ENCODE measurements at regions not wholly inside any gene's neighbourhood (a gene's known extent, or its start where the extent isn't known, plus 50 kb on each side); places are given as distances from the start of the nearest gene placed in this dataset.
A peak's percentile ranks its signal among the peaks of the same experiment; 100 is the strongest.
"Not testable (repeated sequence)": the region's sequence is repeated elsewhere in the genome, so short reads cannot be mapped to it uniquely, and the experiment has no call there.

DNA sequence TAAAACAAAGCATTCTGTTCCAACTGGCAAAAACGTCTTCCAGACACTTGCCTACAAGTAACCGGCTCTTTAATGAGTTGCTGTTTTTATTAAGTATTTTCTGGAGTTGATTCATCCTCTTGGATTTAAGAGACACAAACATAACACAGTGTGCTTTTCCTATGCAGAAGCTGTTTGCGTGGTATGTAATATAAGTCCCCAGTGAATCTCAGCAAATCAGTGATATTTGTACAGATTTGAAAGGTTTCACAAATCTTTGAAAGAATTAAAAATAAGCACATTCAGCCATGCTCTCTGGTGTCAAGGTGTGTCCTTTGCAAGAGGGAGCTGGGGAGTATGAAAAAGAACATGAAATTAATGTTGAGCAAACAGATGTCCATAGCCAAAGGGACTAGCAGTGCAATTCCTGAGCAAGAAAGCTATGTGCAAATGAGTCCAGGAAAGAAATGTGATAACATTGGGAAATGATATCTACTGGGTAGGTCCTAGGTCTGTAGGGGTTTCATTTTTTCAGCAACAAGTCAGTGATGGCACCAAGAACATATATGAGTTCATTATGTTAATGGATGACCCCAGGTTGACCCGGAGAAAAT, 170.1 kb upstream of the PHACTR1 start:
- Histone ChIP-seq H3K4me1 (ENCODE audit: control insufficient read depth in 3 of 3, insufficient read depth in 2 of 3, low read depth in 1 of 3, low read length in 2 of 3) (peaks cover 2 to 24% (median 7%) of the 10 kb centered on the region in 3 donors), H3K4me3 (ENCODE audit: low read depth in 1 of 3, low read length in 3 of 3) (no peak overlapping the region), H3K27ac (ENCODE audit: low read depth in 1 of 3, low read length in 2 of 3) (peak overlapping the region in 1 of 3 donors; percentile 43), H3K9me3 (ENCODE audit: control insufficient read depth in 2 of 2, insufficient read depth in 1 of 2, low read depth in 1 of 2, low read length in 1 of 2) (no peaks in the 10 kb centered on the region), H3K27me3 (ENCODE audit: control insufficient read depth in 3 of 3, insufficient read depth in 3 of 3, low read length in 3 of 3) (no peaks in the 10 kb centered on the region), H3K36me3 (ENCODE audit: control insufficient read depth in 3 of 3, insufficient read depth in 2 of 3, low read depth in 1 of 3, low read length in 3 of 3) (no peaks in the 10 kb centered on the region)
- DNase-seq (no peak), FAIRE-seq (no peak)
- 57 to 74% (median 58%) methylated on average over 4 of the region's 4 CpGs for WGBS, 3 donors

DNA sequence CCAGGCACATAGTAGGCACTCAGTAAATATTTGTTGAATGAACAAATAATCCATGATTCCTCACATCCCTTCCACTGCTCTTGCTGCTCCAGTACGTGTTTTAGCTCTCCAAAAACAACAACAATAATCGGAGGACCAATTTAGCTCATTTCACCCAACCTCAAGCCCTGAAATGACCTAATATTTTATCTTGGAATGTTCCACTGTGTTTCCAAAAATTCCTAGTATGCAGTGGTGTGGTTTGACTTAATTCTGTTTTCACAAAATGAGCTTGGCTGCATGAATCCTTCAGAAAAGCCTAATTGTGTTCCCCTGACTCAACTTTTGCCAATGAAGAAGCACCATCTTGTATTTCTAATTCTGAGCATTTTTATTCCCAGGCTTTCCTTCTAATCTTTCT, 168.0 kb upstream of the PHACTR1 start:
- no peak for DNase-seq
- 74 to 93% (median 93%) methylated on average over 2 of the region's 2 CpGs for WGBS, 3 donors
- no peaks in the 10 kb centered on the region for H3K36me3 ChIP-seq (ENCODE audit: control insufficient read depth in 3 of 3, insufficient read depth in 2 of 3, low read depth in 1 of 3, low read length in 3 of 3)
- no peaks in the 10 kb centered on the region for H3K27me3 ChIP-seq (ENCODE audit: control insufficient read depth in 3 of 3, insufficient read depth in 3 of 3, low read length in 3 of 3)
- FAIRE-seq, result no peak
- H3K4me3 ChIP-seq (ENCODE audit: low read depth in 1 of 3, low read length in 3 of 3), result no peak overlapping the region
- H3K27ac ChIP-seq (ENCODE audit: low read depth in 1 of 3, low read length in 2 of 3), result no peak overlapping the region
- H3K9me3 ChIP-seq (ENCODE audit: control insufficient read depth in 2 of 2, insufficient read depth in 1 of 2, low read depth in 1 of 2, low read length in 1 of 2), result no peaks in the 10 kb centered on the region
- peaks cover 2 to 24% (median 7%) of the 10 kb centered on the region in 3 donors for H3K4me1 ChIP-seq (ENCODE audit: control insufficient read depth in 3 of 3, insufficient read depth in 2 of 3, low read depth in 1 of 3, low read length in 2 of 3)

DNA sequence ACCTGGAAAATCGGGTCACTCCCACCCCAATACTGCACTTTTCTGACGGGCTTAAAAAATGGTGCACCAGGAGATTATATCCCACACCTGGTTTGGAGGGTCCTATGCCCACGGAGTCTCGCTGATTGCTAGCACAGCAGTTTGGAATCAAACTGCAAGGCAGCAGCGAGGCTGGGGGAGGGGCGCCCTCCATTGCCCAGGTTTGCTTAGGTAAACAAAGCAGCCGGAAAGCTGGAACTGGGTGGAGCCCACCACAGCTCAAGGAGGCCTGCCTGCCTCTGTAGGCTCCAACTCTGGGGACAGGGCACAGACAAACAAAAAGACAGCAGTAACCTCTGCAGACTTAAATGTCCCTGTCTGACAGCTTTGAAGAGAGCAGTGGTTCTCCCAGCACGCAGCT, 167.1 kb upstream of the PHACTR1 start:
- not testable (repeated sequence) for H3K36me3 ChIP-seq (ENCODE audit: control insufficient read depth in 3 of 3, insufficient read depth in 2 of 3, low read depth in 1 of 3, low read length in 3 of 3); FAIRE-seq; DNase-seq; H3K9me3 ChIP-seq (ENCODE audit: control insufficient read depth in 2 of 2, insufficient read depth in 1 of 2, low read depth in 1 of 2, low read length in 1 of 2); H3K27ac ChIP-seq (ENCODE audit: low read depth in 1 of 3, low read length in 2 of 3); H3K4me3 ChIP-seq (ENCODE audit: low read depth in 1 of 3, low read length in 3 of 3); H3K27me3 ChIP-seq (ENCODE audit: control insufficient read depth in 3 of 3, insufficient read depth in 3 of 3, low read length in 3 of 3)
- peaks cover 2 to 17% (median 3%) of the 10 kb centered on the region in 3 donors for H3K4me1 ChIP-seq (ENCODE audit: control insufficient read depth in 3 of 3, insufficient read depth in 2 of 3, low read depth in 1 of 3, low read length in 2 of 3)
- WGBS, 3 donors, result 86 to 89% (median 88%) methylated on average over 7 to 8 of the region's 8 CpGs

DNA sequence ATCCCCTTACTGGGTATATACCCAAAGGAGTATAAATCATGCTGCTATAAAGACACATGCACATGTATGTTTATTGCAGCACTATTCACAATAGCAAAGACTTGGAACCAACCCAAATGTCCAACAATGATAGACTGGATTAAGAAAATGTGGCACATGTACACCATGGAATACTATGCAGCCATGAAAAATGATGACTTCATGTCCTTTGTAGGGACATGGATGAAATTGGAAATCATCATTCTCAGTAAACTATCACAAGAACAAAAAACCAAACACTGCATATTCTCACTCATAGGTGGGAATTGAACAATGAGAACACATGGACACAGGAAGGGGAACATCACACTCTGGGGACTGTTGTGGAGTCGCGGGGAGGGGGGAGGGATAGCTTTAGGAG, 161.7 kb upstream of the PHACTR1 start:
- not testable (repeated sequence) for H3K36me3 ChIP-seq (ENCODE audit: control insufficient read depth in 3 of 3, insufficient read depth in 2 of 3, low read depth in 1 of 3, low read length in 3 of 3); H3K4me1 ChIP-seq (ENCODE audit: control insufficient read depth in 3 of 3, insufficient read depth in 2 of 3, low read depth in 1 of 3, low read length in 2 of 3); H3K27ac ChIP-seq (ENCODE audit: low read depth in 1 of 3, low read length in 2 of 3); FAIRE-seq; H3K4me3 ChIP-seq (ENCODE audit: low read depth in 1 of 3, low read length in 3 of 3); H3K9me3 ChIP-seq (ENCODE audit: control insufficient read depth in 2 of 2, insufficient read depth in 1 of 2, low read depth in 1 of 2, low read length in 1 of 2); H3K27me3 ChIP-seq (ENCODE audit: control insufficient read depth in 3 of 3, insufficient read depth in 3 of 3, low read length in 3 of 3); DNase-seq
- 99 to 100% (median 100%) methylated on average over 2 of the region's 2 CpGs for WGBS, 3 donors

DNA sequence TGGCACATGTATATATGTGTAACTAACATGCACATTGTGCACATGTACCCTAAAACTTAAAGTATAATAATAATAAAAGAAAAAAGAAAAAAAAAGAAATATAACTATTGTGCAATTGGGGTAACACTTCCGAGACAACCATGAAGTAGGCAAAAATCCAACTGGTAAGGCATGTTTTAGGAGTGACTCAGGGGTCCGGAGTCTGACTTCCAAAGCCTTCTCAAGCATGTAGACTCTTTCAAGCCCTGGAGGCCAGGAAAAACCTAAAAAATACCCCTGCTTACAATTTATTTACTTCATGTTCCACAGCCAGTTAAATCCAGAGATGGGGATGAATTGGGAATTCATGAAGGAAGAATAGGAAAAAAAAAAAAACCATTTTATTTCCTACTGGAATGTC, 161.3 kb upstream of the PHACTR1 start:
- Histone ChIP-seq H3K36me3 (ENCODE audit: control insufficient read depth in 3 of 3, insufficient read depth in 2 of 3, low read depth in 1 of 3, low read length in 3 of 3) (no peaks in the 10 kb centered on the region), H3K9me3 (ENCODE audit: control insufficient read depth in 2 of 2, insufficient read depth in 1 of 2, low read depth in 1 of 2, low read length in 1 of 2) (peaks cover 0 to 9% of the 10 kb centered on the region in 2 donors), H3K4me1 (ENCODE audit: control insufficient read depth in 3 of 3, insufficient read depth in 2 of 3, low read depth in 1 of 3, low read length in 2 of 3) (peaks cover 0 to 4% (median 0%) of the 10 kb centered on the region in 3 donors), H3K27ac (ENCODE audit: low read depth in 1 of 3, low read length in 2 of 3) (no peak overlapping the region), H3K4me3 (ENCODE audit: low read depth in 1 of 3, low read length in 3 of 3) (no peak overlapping the region), H3K27me3 (ENCODE audit: control insufficient read depth in 3 of 3, insufficient read depth in 3 of 3, low read length in 3 of 3) (no peaks in the 10 kb centered on the region)
- 84 to 94% (median 85%) methylated on average over 2 of the region's 2 CpGs for WGBS, 3 donors
- FAIRE-seq, result no peak
- no peak for DNase-seq

DNA sequence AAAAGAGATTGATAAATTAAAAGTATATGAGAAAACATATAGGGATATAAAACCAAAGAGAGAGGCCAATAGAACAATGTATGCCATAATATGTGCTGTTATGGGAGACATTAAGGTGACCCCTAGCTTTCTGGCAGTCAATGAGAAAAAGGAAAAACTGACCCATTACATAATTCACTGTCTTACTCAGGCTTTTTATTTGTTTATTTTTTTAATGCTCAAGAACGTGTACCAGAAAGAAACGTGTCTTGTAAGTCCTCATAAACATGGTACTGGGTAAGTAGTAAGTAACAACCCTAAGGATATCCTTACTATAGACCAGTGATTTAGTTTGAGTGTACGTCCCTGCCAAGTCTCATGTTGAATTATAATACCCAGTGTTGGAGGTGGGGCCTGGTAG, 160.8 kb upstream of the PHACTR1 start:
- WGBS, 3 donors, result 85 to 93% (median 87%) methylated on average over 3 of the region's 3 CpGs
- no peak overlapping the region for H3K4me3 ChIP-seq (ENCODE audit: low read depth in 1 of 3, low read length in 3 of 3)
- H3K27ac ChIP-seq (ENCODE audit: low read depth in 1 of 3, low read length in 2 of 3), result no peak overlapping the region
- peaks cover 0 to 4% (median 0%) of the 10 kb centered on the region in 3 donors for H3K4me1 ChIP-seq (ENCODE audit: control insufficient read depth in 3 of 3, insufficient read depth in 2 of 3, low read depth in 1 of 3, low read length in 2 of 3)
- no peaks in the 10 kb centered on the region for H3K27me3 ChIP-seq (ENCODE audit: control insufficient read depth in 3 of 3, insufficient read depth in 3 of 3, low read length in 3 of 3)
- peaks cover 0 to 14% of the 10 kb centered on the region in 2 donors for H3K9me3 ChIP-seq (ENCODE audit: control insufficient read depth in 2 of 2, insufficient read depth in 1 of 2, low read depth in 1 of 2, low read length in 1 of 2)
- H3K36me3 ChIP-seq (ENCODE audit: control insufficient read depth in 3 of 3, insufficient read depth in 2 of 3, low read depth in 1 of 3, low read length in 3 of 3), result no peaks in the 10 kb centered on the region
- DNase-seq, result no peak
- FAIRE-seq, result no peak

DNA sequence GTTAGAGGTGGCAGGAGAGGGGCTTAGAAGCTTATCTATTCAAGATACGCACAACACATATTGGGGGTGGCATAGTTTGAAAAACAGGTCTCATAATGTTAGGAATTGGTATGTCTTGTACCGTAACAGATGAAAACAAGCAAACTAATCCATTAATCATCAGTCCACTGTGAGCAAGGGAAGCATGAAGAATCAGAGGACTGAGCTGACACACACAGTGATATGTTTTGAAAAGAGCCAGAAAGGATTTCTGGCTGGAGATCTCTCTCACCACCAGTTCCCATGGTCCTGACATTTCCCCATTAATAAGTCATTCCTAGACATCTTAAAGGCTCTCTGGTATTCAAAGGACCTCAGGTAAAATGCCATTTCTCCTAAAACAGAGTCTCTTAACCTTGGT, 158.8 kb upstream of the PHACTR1 start:
- H3K36me3 ChIP-seq (ENCODE audit: control insufficient read depth in 3 of 3, insufficient read depth in 2 of 3, low read depth in 1 of 3, low read length in 3 of 3), result no peaks in the 10 kb centered on the region
- H3K27me3 ChIP-seq (ENCODE audit: control insufficient read depth in 3 of 3, insufficient read depth in 3 of 3, low read length in 3 of 3), result no peaks in the 10 kb centered on the region
- 78 to 100% (median 87%) methylated on average over 2 of the region's 2 CpGs for WGBS, 3 donors
- peaks cover 0 to 4% (median 0%) of the 10 kb centered on the region in 3 donors for H3K4me1 ChIP-seq (ENCODE audit: control insufficient read depth in 3 of 3, insufficient read depth in 2 of 3, low read depth in 1 of 3, low read length in 2 of 3)
- peaks cover 0 to 23% of the 10 kb centered on the region in 2 donors for H3K9me3 ChIP-seq (ENCODE audit: control insufficient read depth in 2 of 2, insufficient read depth in 1 of 2, low read depth in 1 of 2, low read length in 1 of 2)
- H3K4me3 ChIP-seq (ENCODE audit: low read depth in 1 of 3, low read length in 3 of 3), result no peak overlapping the region
- H3K27ac ChIP-seq (ENCODE audit: low read depth in 1 of 3, low read length in 2 of 3), result no peak overlapping the region
- no peak for DNase-seq
- no peak for FAIRE-seq

DNA sequence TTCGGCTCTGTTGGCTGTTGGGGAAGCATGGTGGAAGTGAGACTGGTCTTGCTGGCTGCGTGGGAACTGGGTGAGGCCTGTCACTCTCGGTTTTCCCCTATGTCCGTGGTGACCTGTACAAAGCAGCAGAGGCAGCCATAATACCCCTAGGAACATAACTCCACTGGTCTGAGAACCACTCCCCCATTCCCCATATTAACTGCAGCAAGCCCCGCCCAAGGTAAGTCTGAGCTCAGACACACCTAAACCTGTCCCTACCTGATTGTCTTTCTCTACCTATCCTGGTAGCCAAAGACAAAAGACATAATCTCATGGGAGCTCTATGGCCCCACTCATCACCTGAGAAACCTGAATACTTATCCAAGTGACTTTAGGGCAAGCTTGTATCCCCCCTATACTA, 156.3 kb upstream of the PHACTR1 start:
- no peak for FAIRE-seq
- H3K9me3 ChIP-seq (ENCODE audit: control insufficient read depth in 2 of 2, insufficient read depth in 1 of 2, low read depth in 1 of 2, low read length in 1 of 2), result peaks cover 0 to 21% of the 10 kb centered on the region in 2 donors
- H3K4me1 ChIP-seq (ENCODE audit: control insufficient read depth in 3 of 3, insufficient read depth in 2 of 3, low read depth in 1 of 3, low read length in 2 of 3), result peaks cover 0 to 4% (median 0%) of the 10 kb centered on the region in 3 donors
- DNase-seq, result no peak
- no peak overlapping the region for H3K27ac ChIP-seq (ENCODE audit: low read depth in 1 of 3, low read length in 2 of 3)
- H3K36me3 ChIP-seq (ENCODE audit: control insufficient read depth in 3 of 3, insufficient read depth in 2 of 3, low read depth in 1 of 3, low read length in 3 of 3), result no peaks in the 10 kb centered on the region
- H3K4me3 ChIP-seq (ENCODE audit: low read depth in 1 of 3, low read length in 3 of 3), result no peak overlapping the region
- no peaks in the 10 kb centered on the region for H3K27me3 ChIP-seq (ENCODE audit: control insufficient read depth in 3 of 3, insufficient read depth in 3 of 3, low read length in 3 of 3)
- WGBS, 3 donors, result 81 to 97% (median 83%) methylated on average over 5 of the region's 5 CpGs

DNA sequence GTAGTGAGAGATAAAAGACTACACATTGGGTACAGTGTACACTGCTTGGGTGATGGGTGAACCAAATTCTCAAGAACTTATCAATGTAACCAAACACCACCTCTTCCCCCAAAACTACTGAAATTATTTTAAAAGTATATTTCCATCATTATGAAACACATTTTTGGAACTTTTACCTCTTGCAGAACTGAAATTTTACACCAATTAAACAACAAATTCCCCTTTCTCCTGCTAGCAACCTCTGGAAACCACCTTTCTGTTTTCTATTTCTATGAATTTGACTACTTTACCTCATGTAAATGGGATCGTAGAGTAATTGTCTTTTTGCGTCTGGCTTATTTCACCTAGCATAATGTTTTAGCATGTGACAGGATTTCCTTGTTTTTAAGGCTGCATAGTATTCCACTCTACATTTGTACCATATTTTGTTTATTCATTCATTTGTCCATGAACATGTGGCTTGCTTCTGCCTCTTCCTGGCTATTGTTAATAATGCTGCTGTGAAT, 149.9 kb upstream of the PHACTR1 start:
- WGBS, 3 donors, result 90 to 96% (median 94%) methylated on average over 2 of the region's 2 CpGs
- no peak overlapping the region for H3K4me3 ChIP-seq (ENCODE audit: low read depth in 1 of 3, low read length in 3 of 3)
- H3K27me3 ChIP-seq (ENCODE audit: control insufficient read depth in 3 of 3, insufficient read depth in 3 of 3, low read length in 3 of 3), result no peaks in the 10 kb centered on the region
- no peaks in the 10 kb centered on the region for H3K4me1 ChIP-seq (ENCODE audit: control insufficient read depth in 3 of 3, insufficient read depth in 2 of 3, low read depth in 1 of 3, low read length in 2 of 3)
- no peaks in the 10 kb centered on the region for H3K36me3 ChIP-seq (ENCODE audit: control insufficient read depth in 3 of 3, insufficient read depth in 2 of 3, low read depth in 1 of 3, low read length in 3 of 3)
- no peak overlapping the region for H3K27ac ChIP-seq (ENCODE audit: low read depth in 1 of 3, low read length in 2 of 3)
- no peak for FAIRE-seq
- H3K9me3 ChIP-seq (ENCODE audit: control insufficient read depth in 2 of 2, insufficient read depth in 1 of 2, low read depth in 1 of 2, low read length in 1 of 2), result peaks cover 0 to 4% of the 10 kb centered on the region in 2 donors
- DNase-seq, result no peak

Data from small intestine (tissue), 7 donors.